GM12865 (cell line): ENCODE measurements at regions not wholly inside any gene's neighbourhood (a gene's known extent, or its start where the extent isn't known, plus 50 kb on each side); places are given as distances from the start of the nearest gene placed in this dataset.

Experiments used
- DNase-seq: peaks from one replicate; pipeline ENCODE4 v3.0.0; 2010; ENCODE audit warnings: low read depth
- H3K4me3 ChIP-seq: 2 replicates; pipeline ENCODE4 v1.5.1; 2011; ENCODE audit warnings: mild to moderate bottlenecking, low read depth, low read length, control low read depth
- CTCF ChIP-seq: IDR thresholded peaks from 2 replicates; pipeline ENCODE4 v1.5.1; 2011; ENCODE audit warnings: low read length, control low read depth, low read depth, inconsistent platforms; ENCODE audit not compliant: insufficient read depth; ENCODE audit errors: missing control alignments

- no peak for DNase-seq
- no peak for TF ChIP-seq CTCF
- H3K4me3 ChIP-seq: no peak overlapping the region
Measured at GRCh38 chr10:9010093-9010492, 955.6 kb downstream of the GATA3 start.

GRCh38 chr10:9010931-9011670, 956.6 kb downstream of the GATA3 start:
- no peak overlapping the region for H3K4me3 ChIP-seq
- TF ChIP-seq CTCF: no peak

DNA sequence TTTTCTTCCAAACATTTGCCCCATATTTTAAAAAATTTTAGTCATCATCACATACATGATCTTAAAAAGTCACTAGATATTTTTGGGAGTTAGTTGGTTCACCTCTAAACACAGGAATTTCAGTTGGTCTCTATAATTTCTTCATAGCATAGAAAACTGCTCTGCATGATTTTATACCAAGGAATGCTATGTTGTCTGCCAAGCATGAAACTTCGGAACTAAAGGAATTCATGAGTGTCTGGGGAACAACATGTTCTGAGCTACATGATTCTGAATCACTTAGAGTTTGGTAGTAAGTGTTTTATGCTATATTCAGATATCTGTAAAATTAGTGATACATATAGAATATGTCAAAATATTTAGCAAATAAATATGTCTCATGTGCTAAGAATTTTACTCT, 957.8 kb downstream of the GATA3 start:
- H3K4me3 ChIP-seq: no peak overlapping the region
- no peak for TF ChIP-seq CTCF
- DNase-seq: no peak

More at GRCh38 chr10:9010931-9011670, 956.6 kb downstream of the GATA3 start:
- DNase-seq: no peak

DNA sequence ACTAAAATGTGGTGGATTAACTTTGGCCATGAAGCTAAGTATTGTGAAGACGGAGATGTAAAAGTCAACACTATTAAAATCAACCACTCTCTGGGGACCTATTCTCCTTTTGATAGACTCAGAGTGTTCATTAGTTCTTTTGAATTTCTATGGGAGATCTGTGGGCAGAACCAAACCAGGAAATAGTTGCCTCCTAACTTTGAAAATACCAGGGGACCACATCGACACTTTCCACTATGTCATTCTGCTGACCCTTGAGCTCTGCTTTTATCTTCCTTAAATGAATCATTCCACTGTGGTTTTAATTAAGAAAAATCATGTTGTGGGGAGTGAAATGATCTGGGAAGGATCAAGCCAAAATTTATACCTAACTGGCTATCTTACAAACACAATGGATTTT, 960.5 kb downstream of the GATA3 start:
- TF ChIP-seq CTCF: no peak
- no peak for DNase-seq
- no peak overlapping the region for H3K4me3 ChIP-seq

DNA sequence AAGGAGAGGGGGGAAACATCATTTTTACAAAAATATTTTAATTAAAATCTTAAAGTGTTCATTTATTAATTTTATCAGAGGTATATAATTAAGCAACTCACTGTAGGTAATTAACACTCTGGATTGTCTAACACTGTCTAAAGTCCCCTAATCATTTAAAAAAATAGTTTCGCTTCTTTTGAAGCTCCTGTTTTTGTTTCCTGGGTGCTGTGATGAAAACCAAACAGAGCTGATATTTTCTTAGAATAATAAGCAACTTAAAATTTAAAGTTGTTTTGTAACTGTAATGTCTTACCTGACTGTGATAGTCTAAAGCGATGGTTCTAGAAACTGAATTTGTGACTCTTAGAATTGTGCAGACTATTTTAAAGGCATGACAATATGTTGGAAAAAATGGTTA, 961.0 kb downstream of the GATA3 start:
- no peak for TF ChIP-seq CTCF
- H3K4me3 ChIP-seq: no peak overlapping the region
- no peak for DNase-seq

GRCh38 chr10:9016930-9017329, 962.4 kb downstream of the GATA3 start:
- no peak for TF ChIP-seq CTCF
- no peak for DNase-seq
- no peak overlapping the region for H3K4me3 ChIP-seq
